ENCODE measurements at regions not wholly inside any gene's neighbourhood (a gene's known extent, or its start where the extent isn't known, plus 50 kb on each side); places are given as distances from the start of the nearest gene placed in this dataset.

DNA sequence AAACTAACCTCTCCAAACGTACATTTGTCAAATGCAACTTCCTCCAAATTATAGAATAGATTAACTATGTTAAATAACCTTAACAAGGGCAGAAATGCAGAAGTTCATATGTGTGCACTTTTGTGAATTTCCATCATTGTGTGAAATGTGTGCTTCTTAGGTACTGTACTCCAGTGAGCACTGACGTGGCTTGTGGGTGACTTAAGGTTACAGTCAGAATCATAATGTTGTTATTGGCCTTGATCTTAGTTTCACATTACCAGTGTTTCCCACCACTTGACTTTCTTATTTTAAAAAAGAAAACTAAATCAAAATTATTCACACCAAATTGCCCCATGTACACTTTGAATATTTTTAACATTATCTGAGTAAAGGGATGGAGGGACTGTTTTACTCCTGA, 155.1 kb upstream of the FZD8 start:
- TF ChIP-seq, protein P1, sequence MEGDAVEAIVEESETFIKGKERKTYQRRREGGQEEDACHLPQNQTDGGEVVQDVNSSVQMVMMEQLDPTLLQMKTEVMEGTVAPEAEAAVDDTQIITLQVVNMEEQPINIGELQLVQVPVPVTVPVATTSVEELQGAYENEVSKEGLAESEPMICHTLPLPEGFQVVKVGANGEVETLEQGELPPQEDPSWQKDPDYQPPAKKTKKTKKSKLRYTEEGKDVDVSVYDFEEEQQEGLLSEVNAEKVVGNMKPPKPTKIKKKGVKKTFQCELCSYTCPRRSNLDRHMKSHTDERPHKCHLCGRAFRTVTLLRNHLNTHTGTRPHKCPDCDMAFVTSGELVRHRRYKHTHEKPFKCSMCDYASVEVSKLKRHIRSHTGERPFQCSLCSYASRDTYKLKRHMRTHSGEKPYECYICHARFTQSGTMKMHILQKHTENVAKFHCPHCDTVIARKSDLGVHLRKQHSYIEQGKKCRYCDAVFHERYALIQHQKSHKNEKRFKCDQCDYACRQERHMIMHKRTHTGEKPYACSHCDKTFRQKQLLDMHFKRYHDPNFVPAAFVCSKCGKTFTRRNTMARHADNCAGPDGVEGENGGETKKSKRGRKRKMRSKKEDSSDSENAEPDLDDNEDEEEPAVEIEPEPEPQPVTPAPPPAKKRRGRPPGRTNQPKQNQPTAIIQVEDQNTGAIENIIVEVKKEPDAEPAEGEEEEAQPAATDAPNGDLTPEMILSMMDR (IDR thresholded peaks at IDR 0.05) = no peak
- TF ChIP-seq POLR2A (IDR thresholded peaks at IDR 0.05) = no peak
- TF ChIP-seq POLR2AphosphoS5 (IDR thresholded peaks at IDR 0.05) = no peak
